ENCODE measurements at regions not wholly inside any gene's neighbourhood (a gene's known extent, or its start where the extent isn't known, plus 50 kb on each side); places are given as distances from the start of the nearest gene placed in this dataset.

DNA sequence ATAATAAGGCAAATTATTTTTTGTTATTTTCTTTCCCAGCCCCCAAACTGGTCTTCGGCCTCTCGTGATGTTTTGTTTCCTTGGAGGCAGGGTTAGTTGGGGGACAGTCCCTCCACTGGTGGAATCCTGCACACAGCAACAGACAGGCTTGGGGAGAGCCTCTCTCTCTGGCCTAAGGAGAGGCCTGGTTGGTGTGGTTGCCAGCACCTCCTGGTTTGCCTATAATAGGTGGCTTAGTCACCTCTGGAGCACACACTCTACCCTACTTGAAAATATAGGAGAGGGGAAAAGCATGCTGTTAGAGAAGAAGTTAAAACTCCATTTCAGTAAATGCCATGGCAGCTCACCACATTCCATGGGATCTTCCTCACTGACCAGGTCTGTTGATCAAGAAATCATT is 417.2 kb upstream of the MEIS1 start:
- TF ChIP-seq, protein P1, sequence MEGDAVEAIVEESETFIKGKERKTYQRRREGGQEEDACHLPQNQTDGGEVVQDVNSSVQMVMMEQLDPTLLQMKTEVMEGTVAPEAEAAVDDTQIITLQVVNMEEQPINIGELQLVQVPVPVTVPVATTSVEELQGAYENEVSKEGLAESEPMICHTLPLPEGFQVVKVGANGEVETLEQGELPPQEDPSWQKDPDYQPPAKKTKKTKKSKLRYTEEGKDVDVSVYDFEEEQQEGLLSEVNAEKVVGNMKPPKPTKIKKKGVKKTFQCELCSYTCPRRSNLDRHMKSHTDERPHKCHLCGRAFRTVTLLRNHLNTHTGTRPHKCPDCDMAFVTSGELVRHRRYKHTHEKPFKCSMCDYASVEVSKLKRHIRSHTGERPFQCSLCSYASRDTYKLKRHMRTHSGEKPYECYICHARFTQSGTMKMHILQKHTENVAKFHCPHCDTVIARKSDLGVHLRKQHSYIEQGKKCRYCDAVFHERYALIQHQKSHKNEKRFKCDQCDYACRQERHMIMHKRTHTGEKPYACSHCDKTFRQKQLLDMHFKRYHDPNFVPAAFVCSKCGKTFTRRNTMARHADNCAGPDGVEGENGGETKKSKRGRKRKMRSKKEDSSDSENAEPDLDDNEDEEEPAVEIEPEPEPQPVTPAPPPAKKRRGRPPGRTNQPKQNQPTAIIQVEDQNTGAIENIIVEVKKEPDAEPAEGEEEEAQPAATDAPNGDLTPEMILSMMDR (IDR thresholded peaks at IDR 0.05; ENCODE audit: poor library complexity), result no peak
- no peak for TF ChIP-seq EZH2 (IDR thresholded peaks at IDR 0.05; ENCODE audit: borderline replicate concordance)
